ENCODE measurements at regions not wholly inside any gene's neighbourhood (a gene's known extent, or its start where the extent isn't known, plus 50 kb on each side); places are given as distances from the start of the nearest gene placed in this dataset.
"Not testable (repeated sequence)": the region's sequence is repeated elsewhere in the genome, so short reads cannot be mapped to it uniquely, and the experiment has no call there.

- in situ Hi-C loops (cut with HindIII; ENCODE audit: low pct_ligation_motif_present, low pct_unique_long_range_greater_than_20kb, low sequenced_read_pairs): no loop called here
- DNase-seq: no peak
Measured at GRCh38 chr12:19654650-19655376, 215.5 kb downstream of the AEBP2 start.

- in situ Hi-C loops (cut with HindIII; ENCODE audit: low pct_ligation_motif_present, low pct_unique_long_range_greater_than_20kb, low sequenced_read_pairs): no loop called here
- no peak for DNase-seq
Measured at GRCh38 chr12:19657118-19657731, 217.9 kb downstream of the AEBP2 start.

GRCh38 chr12:19657732-19658130, 218.4 kb downstream of the AEBP2 start:
- no peak for DNase-seq
- in situ Hi-C loops (cut with HindIII; ENCODE audit: low pct_ligation_motif_present, low pct_unique_long_range_greater_than_20kb, low sequenced_read_pairs): no loop called here

GRCh38 chr12:19659086-19659485, 219.8 kb downstream of the AEBP2 start:
- no peak for DNase-seq
- in situ Hi-C loops (cut with HindIII; ENCODE audit: low pct_ligation_motif_present, low pct_unique_long_range_greater_than_20kb, low sequenced_read_pairs): no loop called here

- DNase-seq: no peak
Measured at GRCh38 chr12:19659501-19659900, 220.2 kb downstream of the AEBP2 start.

GRCh38 chr12:19665121-19665900, 226.0 kb downstream of the AEBP2 start:
- DNase-seq: no peak
- in situ Hi-C loops (cut with HindIII; ENCODE audit: low pct_ligation_motif_present, low pct_unique_long_range_greater_than_20kb, low sequenced_read_pairs): no loop called here

More at GRCh38 chr12:19659501-19659900, 220.2 kb downstream of the AEBP2 start:
- in situ Hi-C loops (cut with HindIII; ENCODE audit: low pct_ligation_motif_present, low pct_unique_long_range_greater_than_20kb, low sequenced_read_pairs): no loop called here

- in situ Hi-C loops (cut with HindIII; ENCODE audit: low pct_ligation_motif_present, low pct_unique_long_range_greater_than_20kb, low sequenced_read_pairs): no loop called here
Measured at GRCh38 chr12:19666070-19666469, 226.8 kb downstream of the AEBP2 start.

GRCh38 chr12:19669793-19670192, 230.5 kb downstream of the AEBP2 start:
- in situ Hi-C loops (cut with HindIII; ENCODE audit: low pct_ligation_motif_present, low pct_unique_long_range_greater_than_20kb, low sequenced_read_pairs): no loop called here

More at GRCh38 chr12:19666070-19666469, 226.8 kb downstream of the AEBP2 start:
- no peak for DNase-seq

GRCh38 chr12:19671695-19672094, 232.4 kb downstream of the AEBP2 start:
- in situ Hi-C loops (cut with HindIII; ENCODE audit: low pct_ligation_motif_present, low pct_unique_long_range_greater_than_20kb, low sequenced_read_pairs): no loop called here
- DNase-seq: no peak

More at GRCh38 chr12:19669793-19670192, 230.5 kb downstream of the AEBP2 start:
- no peak for DNase-seq

GRCh38 chr12:19674437-19674836, 235.1 kb downstream of the AEBP2 start:
- in situ Hi-C loops (cut with HindIII; ENCODE audit: low pct_ligation_motif_present, low pct_unique_long_range_greater_than_20kb, low sequenced_read_pairs): no loop called here
- DNase-seq: no peak

- DNase-seq: no peak
- in situ Hi-C loops (cut with HindIII; ENCODE audit: low pct_ligation_motif_present, low pct_unique_long_range_greater_than_20kb, low sequenced_read_pairs): no loop called here
Measured at GRCh38 chr12:19675361-19675760, 236.1 kb downstream of the AEBP2 start.

- in situ Hi-C loops (cut with HindIII; ENCODE audit: low pct_ligation_motif_present, low pct_unique_long_range_greater_than_20kb, low sequenced_read_pairs); DNase-seq: not testable (repeated sequence)
Measured at GRCh38 chr12:19678501-19678900, 239.2 kb downstream of the AEBP2 start.

GRCh38 chr12:19681007-19681406, 241.7 kb downstream of the AEBP2 start:
- no peak for DNase-seq
- in situ Hi-C loops (cut with HindIII; ENCODE audit: low pct_ligation_motif_present, low pct_unique_long_range_greater_than_20kb, low sequenced_read_pairs): no loop called here

GRCh38 chr12:19683178-19683927, 244.1 kb downstream of the AEBP2 start:
- no peak for DNase-seq
- in situ Hi-C loops (cut with HindIII; ENCODE audit: low pct_ligation_motif_present, low pct_unique_long_range_greater_than_20kb, low sequenced_read_pairs): no loop called here

- no peak for DNase-seq
- in situ Hi-C loops (cut with HindIII; ENCODE audit: low pct_ligation_motif_present, low pct_unique_long_range_greater_than_20kb, low sequenced_read_pairs): no loop called here
Measured at GRCh38 chr12:19687371-19687770, 248.1 kb downstream of the AEBP2 start.

GRCh38 chr12:19688532-19688931, 249.2 kb downstream of the AEBP2 start:
- DNase-seq: no peak
- in situ Hi-C loops (cut with HindIII; ENCODE audit: low pct_ligation_motif_present, low pct_unique_long_range_greater_than_20kb, low sequenced_read_pairs): no loop called here

GRCh38 chr12:19689226-19689625, 249.9 kb downstream of the AEBP2 start:
- DNase-seq: no peak
- in situ Hi-C loops (cut with HindIII; ENCODE audit: low pct_ligation_motif_present, low pct_unique_long_range_greater_than_20kb, low sequenced_read_pairs): no loop called here

GRCh38 chr12:19689801-19690472, 250.6 kb downstream of the AEBP2 start:
- no peak for DNase-seq
- in situ Hi-C loops (cut with HindIII; ENCODE audit: low pct_ligation_motif_present, low pct_unique_long_range_greater_than_20kb, low sequenced_read_pairs): no loop called here
